Lung (tissue), 11 donors: ENCODE measurements at regions not wholly inside any gene's neighbourhood (a gene's known extent, or its start where the extent isn't known, plus 50 kb on each side); places are given as distances from the start of the nearest gene placed in this dataset.

Source experiments
- ATAC-seq: fragments of 200-7000 bp; cut with Tn5 transposase; one replicate; pipeline ENCODE4 v1.9.1; 2020; ENCODE audit warnings: moderate number of reproducible peaks; ENCODE audit not compliant: insufficient read depth, low FRiP score
- DNase-seq, 3 donors: peaks; one replicate each; pipeline ENCODE4 v3.0.0-alpha.2; 2013 to 2017
- H3K27ac ChIP-seq, 2 donors: one replicate each; pipeline ENCODE4 v1.5.1; 2013; ENCODE audit warnings: mild to moderate bottlenecking in 2 of 2, moderate library complexity in 2 of 2, control low read depth in 1 of 2, inconsistent platforms in 1 of 2, low read depth in 1 of 2, low read length in 1 of 2
- H3K27me3 ChIP-seq, 3 donors: one replicate each; pipeline ENCODE4 v1.5.1; 2013; ENCODE audit warnings: low read length in 2 of 3; ENCODE audit not compliant: control insufficient read depth in 3 of 3, insufficient read depth in 3 of 3
- H3K36me3 ChIP-seq, 4 donors: one replicate each; pipeline ENCODE4 v1.5.1; 2013; ENCODE audit warnings: low read length in 4 of 4, mild to moderate bottlenecking in 1 of 4, moderate library complexity in 1 of 4; ENCODE audit not compliant: control insufficient read depth in 4 of 4, insufficient read depth in 4 of 4
- H3K4me1 ChIP-seq, 5 donors: one replicate each; pipeline ENCODE4 v1.5.1; 2013; ENCODE audit warnings: low read length in 5 of 5, mild to moderate bottlenecking in 2 of 5, moderate library complexity in 1 of 5; ENCODE audit not compliant: control insufficient read depth in 5 of 5, insufficient read depth in 5 of 5
- H3K4me3 ChIP-seq: one replicate; pipeline ENCODE4 v1.5.1; 2013; ENCODE audit warnings: mild to moderate bottlenecking, control low read depth, moderate library complexity
- H3K9ac ChIP-seq, 2 donors: one replicate each; pipeline ENCODE4 v1.5.1; 2013; ENCODE audit warnings: low read length in 2 of 2, control low read depth in 1 of 2; ENCODE audit not compliant: insufficient read depth in 1 of 2
- H3K9me3 ChIP-seq, 4 donors: one replicate each; pipeline ENCODE4 v1.5.1; 2013; ENCODE audit warnings: low read length in 3 of 4, mild to moderate bottlenecking in 1 of 4, moderate library complexity in 1 of 4; ENCODE audit not compliant: control insufficient read depth in 4 of 4, insufficient read depth in 3 of 4
- CTCF ChIP-seq: IDR thresholded peaks from 2 replicates; pipeline ENCODE4 v1.5.1; 2012; ENCODE audit warnings: mild to moderate bottlenecking; ENCODE audit errors: control extremely low read depth, extremely low read depth
- donor health status: control.
- donor health status: control.
- donor health status: Bipolar disorder and iron deficiency.
- donor health status: healthy.
- donor health status: DM: yes; HTN: yes; CAD: no.

GRCh38 chr5:74098941-74099340 is 472.9 kb downstream of the ARHGEF28 start:
- no peak overlapping the region for H3K27ac ChIP-seq
- no peaks in the 10 kb centered on the region for H3K27me3 ChIP-seq
- no peak overlapping the region for H3K4me3 ChIP-seq
- no peaks in the 10 kb centered on the region for H3K36me3 ChIP-seq
- TF ChIP-seq CTCF, result no peak
- H3K4me1 ChIP-seq, result peaks cover 0 to 33% (median 7%) of the 10 kb centered on the region in 5 donors
- H3K9ac ChIP-seq, result no peak overlapping the region
- ATAC-seq (no peak), DNase-seq (peak; percentile 78 to 97 (median 95))
- H3K9me3 ChIP-seq, result peaks cover 0 to 2% (median 0%) of the 10 kb centered on the region in 4 donors

GRCh38 chr5:74098456-74098855 is 472.5 kb downstream of the ARHGEF28 start:
- no peak for ATAC-seq
- H3K27me3 ChIP-seq, result no peaks in the 10 kb centered on the region
- no peak for DNase-seq

GRCh38 chr5:74096325-74096724 is 470.3 kb downstream of the ARHGEF28 start:
- no peak overlapping the region for H3K9ac ChIP-seq
- no peak for ATAC-seq

More at GRCh38 chr5:74098456-74098855, 472.5 kb downstream of the ARHGEF28 start:
- Histone ChIP-seq H3K9me3 (peaks cover 0 to 2% (median 0%) of the 10 kb centered on the region in 4 donors), H3K36me3 (no peaks in the 10 kb centered on the region), H3K4me3 (no peak overlapping the region), H3K4me1 (peaks cover 0 to 33% (median 4%) of the 10 kb centered on the region in 5 donors), H3K27ac (no peak overlapping the region), H3K9ac (no peak overlapping the region)
- no peak for TF ChIP-seq CTCF

More at GRCh38 chr5:74096325-74096724, 470.3 kb downstream of the ARHGEF28 start:
- DNase-seq, result no peak
- no peaks in the 10 kb centered on the region for H3K36me3 ChIP-seq
- no peaks in the 10 kb centered on the region for H3K27me3 ChIP-seq
- H3K9me3 ChIP-seq, result peaks cover 0 to 2% (median 0%) of the 10 kb centered on the region in 4 donors
- peaks cover 0 to 33% (median 4%) of the 10 kb centered on the region in 5 donors for H3K4me1 ChIP-seq
- TF ChIP-seq CTCF, result no peak
- no peak overlapping the region for H3K4me3 ChIP-seq
- H3K27ac ChIP-seq, result no peak overlapping the region
